IMR-90 (cell line): ENCODE measurements at regions not wholly inside any gene's neighbourhood (a gene's known extent, or its start where the extent isn't known, plus 50 kb on each side); places are given as distances from the start of the nearest gene placed in this dataset.

Experiments
- ATAC-seq: fragments of 200-7000 bp; cut with Tn5 transposase; 2 replicates; pipeline ENCODE4 v1.9.1; 2020; ENCODE audit warnings: low read depth, mild to moderate bottlenecking, moderate library complexity
- BruUV-seq: library from RNA; stranded (reverse); fragments of 400-500 nt; replicated peaks from 2 replicates; lab custom pipeline; 2021; lab: Mats Ljungman, UMichigan
- CTCF ChIA-PET: fragments of 300-600 bp; formaldehyde crosslinking; extraction: SDS; loops from one replicate; lab custom pipeline; 2021; ENCODE audit warnings: antibody characterized with exemption; lab: Yijun Ruan, JAX
- POLR2A ChIA-PET: fragments of 300-600 bp; sonication (Branson Sonifier 250); formaldehyde crosslinking; loops from one replicate; lab custom pipeline; 2022; ENCODE audit warnings: antibody characterized with exemption; ENCODE audit not compliant: unreplicated experiment; lab: Charles Lee
- DNase-seq: peaks from one replicate; pipeline ENCODE4 v3.0.0; 2013
- H2AFZ ChIP-seq: replicated peaks from 2 replicates; pipeline ENCODE3; 2013; ENCODE audit warnings: low read length, mild to moderate bottlenecking; ENCODE audit not compliant: poor library complexity
- H2AK5ac ChIP-seq: 2 replicates; pipeline ENCODE4 v1.6.1; 2013; ENCODE audit warnings: low read depth, low read length, inconsistent platforms
- H2AK9ac ChIP-seq: replicated peaks from 2 replicates; pipeline ENCODE3; 2013; ENCODE audit warnings: mild to moderate bottlenecking, low read depth, low read length, moderate library complexity; ENCODE audit not compliant: poor library complexity
- H2BK120ac ChIP-seq: 2 replicates; pipeline ENCODE4 v1.6.1; 2013; ENCODE audit warnings: low read depth, low read length, inconsistent platforms
- H2BK15ac ChIP-seq: 3 replicates; pipeline ENCODE4 v1.6.1; 2013; ENCODE audit warnings: low read depth, low read length, inconsistent platforms
- H2BK20ac ChIP-seq: 2 replicates; pipeline ENCODE4 v1.6.1; 2013; ENCODE audit warnings: low read depth, mild to moderate bottlenecking, inconsistent platforms, low read length, moderate library complexity
- H2BK5ac ChIP-seq: 2 replicates; pipeline ENCODE4 v1.6.1; 2013; ENCODE audit warnings: mild to moderate bottlenecking, low read depth, low read length, inconsistent platforms; ENCODE audit not compliant: poor library complexity, severe bottlenecking
- H3K14ac ChIP-seq: replicated peaks from 2 replicates; pipeline ENCODE4 v1.6.1; 2013; ENCODE audit warnings: low read depth, low read length, inconsistent platforms
- H3K18ac ChIP-seq: 2 replicates; pipeline ENCODE4 v1.6.1; 2013; ENCODE audit warnings: low read depth, low read length, control low read depth
- H3K23ac ChIP-seq: 2 replicates; pipeline ENCODE4 v1.6.1; 2013; ENCODE audit warnings: low read depth, low read length, inconsistent platforms
- H3K27ac ChIP-seq: 2 replicates; pipeline ENCODE4 v1.5.1; 2013; ENCODE audit warnings: mild to moderate bottlenecking, control low read depth, low read length; ENCODE audit not compliant: insufficient read depth
- H3K27me3 ChIP-seq: 2 replicates; pipeline ENCODE4 v1.6.1; 2013; ENCODE audit warnings: low read length; ENCODE audit not compliant: control insufficient read depth, insufficient read depth
- H3K36me3 ChIP-seq: 2 replicates; pipeline ENCODE4 v1.6.1; 2013; ENCODE audit warnings: low read length, mixed read lengths; ENCODE audit not compliant: control insufficient read depth, insufficient read depth
- H3K4ac ChIP-seq: 2 replicates; pipeline ENCODE4 v1.6.1; 2013; ENCODE audit warnings: low read depth, low read length, inconsistent platforms
- H3K4me1 ChIP-seq: 2 replicates; pipeline ENCODE4 v1.6.1; 2013; ENCODE audit warnings: low read length, mixed read lengths; ENCODE audit not compliant: control insufficient read depth, insufficient read depth
- H3K4me2 ChIP-seq: 2 replicates; pipeline ENCODE4 v1.6.1; 2013; ENCODE audit warnings: low read depth, mild to moderate bottlenecking, control low read depth, low read length, moderate library complexity
- H3K4me3 ChIP-seq: 2 replicates; pipeline ENCODE4 v1.5.1; 2013; ENCODE audit warnings: low read depth, mild to moderate bottlenecking, control low read depth, low read length, moderate library complexity; ENCODE audit not compliant: insufficient read depth
- H3K56ac ChIP-seq: 2 replicates; pipeline ENCODE4 v1.6.1; 2013; ENCODE audit warnings: low read length, inconsistent platforms; ENCODE audit not compliant: insufficient read depth; ENCODE audit errors: extremely low read depth
- H3K79me1 ChIP-seq, 2 experiments: 2 replicates each; pipeline ENCODE4 v1.6.1; 2013; ENCODE audit warnings: low read length in 2 of 2, inconsistent platforms in 1 of 2, low read depth in 1 of 2
- H3K9ac ChIP-seq: 2 replicates; pipeline ENCODE4 v1.6.1; 2013; ENCODE audit warnings: low read depth, low read length, control low read depth
- H3K9me1 ChIP-seq: 2 replicates; pipeline ENCODE4 v1.6.1; 2013; ENCODE audit warnings: low read length, inconsistent platforms; ENCODE audit not compliant: insufficient read depth
- H3K9me3 ChIP-seq: 2 replicates; pipeline ENCODE4 v1.6.1; 2013; ENCODE audit warnings: low read length; ENCODE audit not compliant: control insufficient read depth, insufficient read depth
- H4K20me1 ChIP-seq: 2 replicates; pipeline ENCODE4 v1.6.1; 2013; ENCODE audit warnings: low read length, inconsistent platforms; ENCODE audit not compliant: insufficient read depth
- H4K5ac ChIP-seq: 2 replicates; pipeline ENCODE4 v1.6.1; 2013; ENCODE audit warnings: mild to moderate bottlenecking, low read depth, low read length, control low read depth
- H4K8ac ChIP-seq, 2 experiments: 2 replicates each; pipeline ENCODE4 v1.6.1; 2013; ENCODE audit warnings: low read depth in 2 of 2, low read length in 2 of 2, control low read depth in 1 of 2, inconsistent platforms in 1 of 2
- H4K91ac ChIP-seq: 2 replicates; pipeline ENCODE4 v1.6.1; 2013; ENCODE audit warnings: low read depth, low read length, inconsistent platforms; ENCODE audit not compliant: insufficient read depth
- MAZ ChIP-seq: IDR thresholded peaks from 2 replicates; pipeline ENCODE4 v1.6.1; 2012; ENCODE audit warnings: low read depth, mild to moderate bottlenecking, low read length, improper control_type of control experiment, moderate library complexity, borderline replicate concordance
- NFE2L2 ChIP-seq: fragments of 150-350 bp; IDR thresholded peaks from 2 replicates; pipeline ENCODE4 v1.6.1; 2016; ENCODE audit warnings: low read depth, mild to moderate bottlenecking, low read length
- WGBS, 2 experiments: methylation state at CpG; one replicate each; pipeline versions ENCODE4 v1.1.5 to v1.1.7; 2013; ENCODE audit warnings: missing lambda C conversion rate in 2 of 2; ENCODE audit not compliant: insufficient read length in 1 of 2; ENCODE audit errors: extremely low coverage in 2 of 2; 5-methylcytosine and 5-hydroxymethylcytosine counted together
- dilution Hi-C: fragments of 300-500 bp; cut with HindIII; formaldehyde crosslinking; loops from one replicate; pipeline ENCODE4 v1.14.3; 2018; ENCODE audit warnings: low sequenced_read_pairs; ENCODE audit not compliant: unreplicated experiment
- in situ Hi-C: fragments of 300-500 bp; cut with MboI; formaldehyde crosslinking; loops from 3 replicates; pipeline ENCODE4 v1.14.3; 2019; ENCODE audit warnings: low sequenced_read_pairs, inconsistent platforms, mixed read lengths
- intact Hi-C: fragments of 100-400 bp; cut with micrococcal nuclease; formaldehyde crosslinking; loops from 2 replicates; pipeline ENCODE4 v1.10.0; 2022
- TF ChIP-seq, protein P1 (sequence below): fragments of 150-350 bp; IDR thresholded peaks from 2 replicates; pipeline ENCODE4 v1.6.1; 2017; ENCODE audit warnings: mild to moderate bottlenecking, antibody characterized with exemption, low read length, low read depth
- TF ChIP-seq, protein P2 (sequence below): fragments of 150-350 bp; IDR thresholded peaks from 2 replicates; pipeline ENCODE4 v1.6.1; 2016; ENCODE audit warnings: low read depth, mild to moderate bottlenecking, low read length, moderate library complexity, borderline replicate concordance

DNA sequence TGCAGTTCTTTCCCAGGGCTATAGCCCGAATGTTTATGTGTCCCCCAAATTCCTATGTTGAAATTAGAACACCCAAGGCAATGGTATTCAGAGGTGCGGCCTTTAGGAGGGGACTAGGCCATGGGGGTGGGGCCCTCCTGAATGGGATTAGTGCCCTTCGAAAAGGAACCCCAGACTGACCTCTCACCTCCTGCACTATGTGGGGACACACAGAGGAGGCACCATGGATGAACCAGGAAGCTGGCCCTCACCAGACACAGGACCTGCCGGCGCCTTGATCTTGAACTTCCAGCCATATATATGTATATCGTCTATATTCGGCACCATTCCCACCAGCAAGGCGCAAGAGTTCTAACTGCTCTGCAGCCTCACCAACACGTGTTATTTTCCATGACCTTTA is 101.5 kb upstream of the BHLHE23 start:
- Histone ChIP-seq H3K4me3 (no peak overlapping the region), H2BK15ac (no peak overlapping the region), H2BK120ac (no peak overlapping the region), H3K4me1 (no peaks in the 10 kb centered on the region), H4K20me1 (no peaks in the 10 kb centered on the region; the same call in 1 of the 2 replicates), H3K36me3 (no peaks in the 10 kb centered on the region), H2AK9ac (no peak overlapping the region), H3K27ac (no peak overlapping the region), H3K79me1 (no peaks in the 10 kb centered on the region), H3K27me3 (peaks cover 3% of the 10 kb centered on the region; the same call in 1 of the 2 replicates), H4K8ac (no peak overlapping the region), H4K5ac (no peak overlapping the region), H4K91ac (no peak overlapping the region), H2BK5ac (no peak overlapping the region), H2AFZ (no peak overlapping the region), H2AK5ac (no peak overlapping the region), H3K18ac (no peak overlapping the region), H3K9me3 (peaks cover 2% of the 10 kb centered on the region; the same call in 1 of the 2 replicates), H3K14ac (no peak overlapping the region), H3K9ac (no peak overlapping the region), H3K9me1 (no peaks in the 10 kb centered on the region), H3K56ac (no peak overlapping the region), H2BK20ac (no peak overlapping the region), H3K4ac (no peak overlapping the region), H3K23ac (no peak overlapping the region), H3K4me2 (no peak overlapping the region)
- POLR2A ChIA-PET: no interaction called here
- no peak for ATAC-seq
- intact Hi-C loops (no loop called here), in situ Hi-C loops (no loop called here), dilution Hi-C loops (no loop called here)
- TF ChIP-seq NFE2L2: no peak
- TF ChIP-seq, protein P1, sequence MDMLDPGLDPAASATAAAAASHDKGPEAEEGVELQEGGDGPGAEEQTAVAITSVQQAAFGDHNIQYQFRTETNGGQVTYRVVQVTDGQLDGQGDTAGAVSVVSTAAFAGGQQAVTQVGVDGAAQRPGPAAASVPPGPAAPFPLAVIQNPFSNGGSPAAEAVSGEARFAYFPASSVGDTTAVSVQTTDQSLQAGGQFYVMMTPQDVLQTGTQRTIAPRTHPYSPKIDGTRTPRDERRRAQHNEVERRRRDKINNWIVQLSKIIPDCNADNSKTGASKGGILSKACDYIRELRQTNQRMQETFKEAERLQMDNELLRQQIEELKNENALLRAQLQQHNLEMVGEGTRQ: no peak
- no peak for TF ChIP-seq MAZ
- TF ChIP-seq, protein P2, sequence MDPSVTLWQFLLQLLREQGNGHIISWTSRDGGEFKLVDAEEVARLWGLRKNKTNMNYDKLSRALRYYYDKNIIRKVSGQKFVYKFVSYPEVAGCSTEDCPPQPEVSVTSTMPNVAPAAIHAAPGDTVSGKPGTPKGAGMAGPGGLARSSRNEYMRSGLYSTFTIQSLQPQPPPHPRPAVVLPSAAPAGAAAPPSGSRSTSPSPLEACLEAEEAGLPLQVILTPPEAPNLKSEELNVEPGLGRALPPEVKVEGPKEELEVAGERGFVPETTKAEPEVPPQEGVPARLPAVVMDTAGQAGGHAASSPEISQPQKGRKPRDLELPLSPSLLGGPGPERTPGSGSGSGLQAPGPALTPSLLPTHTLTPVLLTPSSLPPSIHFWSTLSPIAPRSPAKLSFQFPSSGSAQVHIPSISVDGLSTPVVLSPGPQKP: no peak
- no TSS peak for BruUV-seq
- CTCF ChIA-PET: no interaction called here
- DNase-seq: no peak
- WGBS, 2 experiments: no CpG with 5 or more reads among the region's 9 CpGs
